ENCODE measurements at regions not wholly inside any gene's neighbourhood (a gene's known extent, or its start where the extent isn't known, plus 50 kb on each side); places are given as distances from the start of the nearest gene placed in this dataset.

DNA sequence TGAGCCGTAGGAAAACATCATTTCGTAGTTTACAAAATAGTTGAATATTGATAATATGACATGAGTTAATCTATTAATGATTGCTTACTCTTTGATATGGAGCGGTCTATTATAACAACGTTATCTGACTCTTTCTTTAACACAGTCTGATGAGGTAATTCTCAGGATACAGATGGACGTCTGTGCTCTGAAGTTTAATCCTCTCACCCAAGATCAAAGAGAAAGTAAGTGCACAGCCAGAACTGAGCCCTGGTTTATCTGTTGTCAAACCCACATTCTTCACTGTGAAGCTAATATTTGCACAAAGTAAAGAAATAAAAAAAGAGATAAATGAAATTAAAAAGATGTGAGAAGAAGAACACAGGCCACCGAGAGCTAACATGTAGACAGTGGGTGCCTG, 190.9 kb upstream of the COPS8 start:
- Histone ChIP-seq H3K23me2 (ENCODE audit: low read depth, low read length) (no peaks in the 10 kb centered on the region), H3K4me2 (ENCODE audit: insufficient read depth in 1 of 2, low read depth in 2 of 2, low read length in 2 of 2) (no peak overlapping the region), H3K9ac (replicated peaks in 1 of 4; ENCODE audit: extremely low read depth in 1 of 4, low read depth in 3 of 4, low read length in 3 of 4) (no peak overlapping the region), H3K36me3 (ENCODE audit: control insufficient read depth in 2 of 4, insufficient read depth in 4 of 4, low read length in 3 of 4) (no peaks in the 10 kb centered on the region), H3K4ac (replicated peaks; ENCODE audit: insufficient read length, low read depth, low read length) (no peak overlapping the region), H3K4me3 (ENCODE audit: extremely low read depth in 1 of 4, insufficient read depth in 2 of 4, low read depth in 3 of 4, low read length in 4 of 4) (no peak overlapping the region), H3K4me1 (replicated peaks in 1 of 4; ENCODE audit: control insufficient read depth in 3 of 4, insufficient read depth in 4 of 4, low read length in 3 of 4) (peaks cover 0 to 3% (median 0%) of the 10 kb centered on the region in 4 experiments; a peak in 2 of 7 replicates), H3K23ac (ENCODE audit: insufficient read length) (no peak overlapping the region), H4K5ac (ENCODE audit: insufficient read length, low read depth, low read length) (no peak overlapping the region), H2BK12ac (ENCODE audit: low read depth, low read length) (no peak overlapping the region), H2BK5ac (ENCODE audit: low read depth, low read length) (no peak overlapping the region), H2BK15ac (ENCODE audit: low read length) (no peak overlapping the region), H4K20me1 (replicated peaks in 1 of 2; ENCODE audit: control insufficient read depth in 1 of 2, insufficient read depth in 2 of 2, low read length in 2 of 2) (no peaks in the 10 kb centered on the region), H2AFZ (ENCODE audit: low read length) (no peak overlapping the region), H3K18ac (ENCODE audit: extremely low read depth, low read length) (no peak overlapping the region), H3K79me2 (ENCODE audit: control insufficient read depth in 1 of 2, insufficient read depth in 2 of 2, low read length in 2 of 2) (no peaks in the 10 kb centered on the region), H3K27me3 (replicated peaks in 1 of 4; ENCODE audit: control insufficient read depth in 3 of 4, extremely low read depth in 1 of 4, insufficient read depth in 3 of 4, low read length in 3 of 4) (no peaks in the 10 kb centered on the region), H2BK20ac (ENCODE audit: low read length) (no peak overlapping the region), H3K56ac (replicated peaks; ENCODE audit: insufficient read length, low read depth, low read length) (no peak overlapping the region), H3K14ac (ENCODE audit: insufficient read length) (no peak overlapping the region), H3K79me1 (ENCODE audit: low read depth, low read length) (no peaks in the 10 kb centered on the region), H4K91ac (replicated peaks; ENCODE audit: insufficient read length, low read length) (no peak overlapping the region), H3K27ac (ENCODE audit: low read depth, low read length) (no peak overlapping the region), H4K8ac (ENCODE audit: extremely low read depth, insufficient read depth, low read length) (no peak overlapping the region), H3K9me3 (ENCODE audit: insufficient read depth in 2 of 2, low read depth in 1 of 2, low read length in 1 of 2) (no peaks in the 10 kb centered on the region), H2AK5ac (ENCODE audit: low read depth, low read length) (no peak overlapping the region), H2BK120ac (replicated peaks; ENCODE audit: low read depth, low read length) (no peak overlapping the region)
- DNase-seq (ENCODE audit: low read depth in 1 of 2, low spot score in 2 of 2) (no peak), FAIRE-seq (no peak)
- ChIA-PET POLR2A (ENCODE audit: partially characterized antibody) (no interaction called here), CTCF (ENCODE audit: partially characterized antibody) (no interaction called here)
- WGBS, 2 experiments (ENCODE audit: extremely low coverage in 1 of 2, insufficient coverage in 1 of 2, insufficient read length in 1 of 2, insufficient replicate concordance in 2 of 2, low coverage in 1 of 2, low lambda C conversion rate in 2 of 2, missing lambda C conversion rate in 1 of 2) = 90% methylated on average over 6 of the region's 6 CpGs; no CpG with 5 or more reads in 1 of the 2 experiments
- TF ChIP-seq JUN (IDR thresholded peaks at IDR 0.05; ENCODE audit: low read depth, low read length) = no peak
- TF ChIP-seq BACH1 (IDR thresholded peaks at IDR 0.05; ENCODE audit: low read length) = no peak
- no peak for TF ChIP-seq E2F6 (IDR thresholded peaks at IDR 0.05)
- TF ChIP-seq EGR1 (IDR thresholded peaks at IDR 0.05; ENCODE audit: borderline replicate concordance, low read depth, low read length) = no peak
- no peak for TF ChIP-seq SP4 (IDR thresholded peaks at IDR 0.05; ENCODE audit: low read length)
- TF ChIP-seq KDM1A (IDR thresholded peaks at IDR 0.05; ENCODE audit: borderline replicate concordance, low read length) = no peak
- TF ChIP-seq SIN3A (conservative IDR thresholded peaks at IDR 0.05 in 1 of 2, IDR thresholded peaks at IDR 0.05 in 1 of 2; ENCODE audit: low read depth in 1 of 2, low read length in 2 of 2) = no peak
- no peak for TF ChIP-seq RAD21 (IDR thresholded peaks at IDR 0.05 in 1 of 2, conservative IDR thresholded peaks at IDR 0.05 in 1 of 2; ENCODE audit: low read depth in 2 of 2, low read length in 2 of 2)
- no peak for TF ChIP-seq RNF2 (IDR thresholded peaks at IDR 0.05; ENCODE audit: borderline replicate concordance, low read depth, low read length, missing control alignments, poor library complexity, severe bottlenecking)
- TF ChIP-seq, protein P1, sequence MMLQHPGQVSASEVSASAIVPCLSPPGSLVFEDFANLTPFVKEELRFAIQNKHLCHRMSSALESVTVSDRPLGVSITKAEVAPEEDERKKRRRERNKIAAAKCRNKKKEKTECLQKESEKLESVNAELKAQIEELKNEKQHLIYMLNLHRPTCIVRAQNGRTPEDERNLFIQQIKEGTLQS (IDR thresholded peaks at IDR 0.05; ENCODE audit: insufficient read depth, low read depth, low read length) = no peak

Data from H1 (cell line).